HEK293 (cell line): ENCODE measurements at regions not wholly inside any gene's neighbourhood (a gene's known extent, or its start where the extent isn't known, plus 50 kb on each side); places are given as distances from the start of the nearest gene placed in this dataset.

Source experiments
- CTCF ChIA-PET: fragments of 350-600 bp; formaldehyde crosslinking; extraction: SDS; loops from one replicate; lab custom pipeline; 2021; ENCODE audit warnings: antibody characterized with exemption; lab: Yijun Ruan, JAX
- POLR2A ChIA-PET: fragments of 300-600 bp; formaldehyde crosslinking; extraction: SDS; loops from one replicate; lab custom pipeline; 2020; ENCODE audit warnings: antibody characterized with exemption, inconsistent platforms; lab: Yijun Ruan, JAX
- H3K27ac ChIP-seq: fragments of 200-500 bp; sonication (Bioruptor generic); 2 replicates; pipeline ENCODE4 v1.5.1; 2014; ENCODE audit warnings: low read depth, low read length, control low read depth, inconsistent platforms; ENCODE audit errors: extremely low read depth
- H3K36me3 ChIP-seq, 2 experiments: fragments of 200-500 bp in 1 of 2; sonication (Bioruptor generic) in 1 of 2; 1 replicate in 1 of 2; 2 replicates in 1 of 2; pipeline ENCODE4 v1.5.1; 2014 to 2017; ENCODE audit warnings: inconsistent platforms in 2 of 2, low read length in 2 of 2; ENCODE audit not compliant: control insufficient read depth in 2 of 2, insufficient read depth in 1 of 2
- H3K4me1 ChIP-seq: fragments of 200-500 bp; sonication (Bioruptor generic); 2 replicates; pipeline ENCODE4 v1.5.1; 2014; ENCODE audit warnings: mild to moderate bottlenecking, low read length, inconsistent platforms; ENCODE audit not compliant: control insufficient read depth, insufficient read depth
- H3K4me3 ChIP-seq: 2 replicates; pipeline ENCODE4 v1.5.1; 2011; ENCODE audit warnings: low read depth, mild to moderate bottlenecking, control low read depth, low read length, moderate library complexity
- H3K9me3 ChIP-seq: fragments of 200-500 bp; sonication (Bioruptor generic); 2 replicates; pipeline ENCODE4 v1.5.1; 2014; ENCODE audit warnings: low read depth, low read length, inconsistent platforms; ENCODE audit not compliant: control insufficient read depth, insufficient read depth
- BCL11A ChIP-seq: fragments of 450-650 bp; formaldehyde crosslinking; IDR thresholded peaks from 2 replicates; pipeline ENCODE4 v1.5.1; 2016; ENCODE audit warnings: low read depth, missing biosample characterization, missing genetic modification characterization
- CTCF ChIP-seq: fragments of 450-650 bp; formaldehyde crosslinking; IDR thresholded peaks from 2 replicates; pipeline ENCODE4 v1.5.1; 2016; ENCODE audit warnings: missing biosample characterization, missing genetic modification characterization
- HIC1 ChIP-seq: fragments of 450-650 bp; formaldehyde crosslinking; IDR thresholded peaks from 2 replicates; pipeline ENCODE4 v1.5.1; 2016; ENCODE audit warnings: missing biosample characterization, missing genetic modification characterization
- OSR2 ChIP-seq: fragments of 450-650 bp; formaldehyde crosslinking; IDR thresholded peaks from 2 replicates; pipeline ENCODE4 v1.5.1; 2016; ENCODE audit warnings: missing biosample characterization, missing genetic modification characterization
- SCRT1 ChIP-seq: fragments of 450-650 bp; formaldehyde crosslinking; IDR thresholded peaks from 2 replicates; pipeline ENCODE4 v1.5.1; 2016; ENCODE audit warnings: missing biosample characterization, missing genetic modification characterization, borderline replicate concordance
- TCF7L2 ChIP-seq: IDR thresholded peaks from 2 replicates; pipeline ENCODE4 v1.6.1; 2011; ENCODE audit warnings: low read depth, mild to moderate bottlenecking, inconsistent platforms, low read length, moderate library complexity, borderline replicate concordance
- ZBTB17 ChIP-seq: fragments of 450-650 bp; formaldehyde crosslinking; IDR thresholded peaks from 2 replicates; pipeline ENCODE4 v1.5.1; 2016; ENCODE audit warnings: missing biosample characterization, missing genetic modification characterization
- ZBTB20 ChIP-seq: fragments of 450-650 bp; formaldehyde crosslinking; IDR thresholded peaks from 2 replicates; pipeline ENCODE4 v1.5.1; 2016; ENCODE audit warnings: missing biosample characterization, missing genetic modification characterization
- ZBTB26 ChIP-seq: fragments of 450-650 bp; formaldehyde crosslinking; optimal IDR thresholded peaks from 2 replicates; pipeline ENCODE3; 2016; ENCODE audit warnings: missing biosample characterization, mild to moderate bottlenecking, missing genetic modification characterization
- ZBTB48 ChIP-seq: fragments of 450-650 bp; formaldehyde crosslinking; IDR thresholded peaks from 2 replicates; pipeline ENCODE4 v1.5.1; 2016; ENCODE audit warnings: missing biosample characterization, missing genetic modification characterization
- ZBTB49 ChIP-seq: fragments of 450-650 bp; formaldehyde crosslinking; IDR thresholded peaks from 2 replicates; pipeline ENCODE4 v1.5.1; 2016; ENCODE audit warnings: missing biosample characterization, missing genetic modification characterization, low read depth
- ZBTB7A ChIP-seq: fragments of 450-650 bp; formaldehyde crosslinking; IDR thresholded peaks from 2 replicates; pipeline ENCODE4 v1.5.1; 2016; ENCODE audit warnings: low read depth, missing biosample characterization, missing genetic modification characterization
- ZNF169 ChIP-seq: fragments of 450-650 bp; formaldehyde crosslinking; IDR thresholded peaks from 2 replicates; pipeline ENCODE4 v1.5.1; 2016; ENCODE audit warnings: missing biosample characterization, missing genetic modification characterization
- ZNF26 ChIP-seq: fragments of 450-650 bp; formaldehyde crosslinking; IDR thresholded peaks from 2 replicates; pipeline ENCODE4 v1.5.1; 2016; ENCODE audit warnings: missing biosample characterization, missing genetic modification characterization
- ZNF350 ChIP-seq: fragments of 450-650 bp; formaldehyde crosslinking; IDR thresholded peaks from 2 replicates; pipeline ENCODE4 v1.5.0; 2017; ENCODE audit warnings: missing biosample characterization, mild to moderate bottlenecking, missing genetic modification characterization
- ZNF433 ChIP-seq: fragments of 450-650 bp; formaldehyde crosslinking; IDR thresholded peaks from 2 replicates; pipeline ENCODE4 v1.5.1; 2016; ENCODE audit warnings: missing biosample characterization, missing genetic modification characterization, low read depth
- ZNF529 ChIP-seq: fragments of 450-650 bp; formaldehyde crosslinking; IDR thresholded peaks from 2 replicates; pipeline ENCODE4 v1.5.1; 2017; ENCODE audit warnings: missing genetic modification characterization, missing biosample characterization; ENCODE audit not compliant: insufficient replicate concordance
- ZNF530 ChIP-seq: fragments of 450-650 bp; formaldehyde crosslinking; IDR thresholded peaks from 2 replicates; pipeline ENCODE4 v1.5.1; 2016; ENCODE audit warnings: low read depth, missing biosample characterization, missing genetic modification characterization
- ZNF555 ChIP-seq: fragments of 450-650 bp; formaldehyde crosslinking; conservative IDR thresholded peaks from 2 replicates; pipeline ENCODE4 v1.5.1; 2017; ENCODE audit warnings: missing biosample characterization, mild to moderate bottlenecking, missing genetic modification characterization, inconsistent platforms
- ZNF654 ChIP-seq: fragments of 450-650 bp; formaldehyde crosslinking; IDR thresholded peaks from 2 replicates; pipeline ENCODE4 v1.5.1; 2016; ENCODE audit warnings: low read depth, missing biosample characterization, missing genetic modification characterization

GRCh38 chr13:110070046-110070445, 236.9 kb downstream of the COL4A1 start:
- Histone ChIP-seq H3K4me3 (no peak overlapping the region), H3K9me3 (no peaks in the 10 kb centered on the region), H3K4me1 (no peaks in the 10 kb centered on the region), H3K27ac (no peak overlapping the region), H3K36me3 (no peaks in the 10 kb centered on the region)
- TF ChIP-seq ZBTB26 (tag by site-specific recombination) (no peak), ZBTB20 (tag by site-specific recombination) (no peak), TCF7L2 (no peak), ZBTB48 (no peak), HIC1 (tag by site-specific recombination) (no peak), ZNF529 (tag by site-specific recombination) (no peak), ZNF654 (tag by site-specific recombination) (no peak), ZNF433 (tag by site-specific recombination) (no peak)
- ChIA-PET CTCF (no interaction called here), POLR2A (no interaction called here)

GRCh38 chr13:110068176-110068473, 238.8 kb downstream of the COL4A1 start:
- CTCF ChIA-PET, result no interaction called here
- H3K9me3 ChIP-seq, result no peaks in the 10 kb centered on the region

GRCh38 chr13:110067355-110068175, 239.4 kb downstream of the COL4A1 start:
- CTCF ChIA-PET, result interaction anchor here (0.6 to 0.7 kb wide), 2 partner anchors 166 to 323 kb away, joined by 3 read pairs; no protein-coding TSS in a partner anchor
- Histone ChIP-seq H3K4me3 (no peak overlapping the region), H3K36me3 (no peaks in the 10 kb centered on the region), H3K27ac (no peak overlapping the region), H3K9me3 (no peaks in the 10 kb centered on the region), H3K4me1 (no peaks in the 10 kb centered on the region)
- POLR2A ChIA-PET, result no interaction called here
- TF ChIP-seq ZNF555 (tag by site-specific recombination) (no peak), ZNF26 (tag by site-specific recombination) (no peak), ZBTB49 (no peak), ZNF350 (no peak), ZNF530 (tag by site-specific recombination) (no peak), ZBTB7A (tag by site-specific recombination) (no peak), ZBTB17 (tag by site-specific recombination) (no peak), OSR2 (tag by site-specific recombination) (no peak), SCRT1 (tag by site-specific recombination) (no peak), ZNF169 (no peak)

More at GRCh38 chr13:110068176-110068473, 238.8 kb downstream of the COL4A1 start:
- TF ChIP-seq BCL11A, result no peak
- TF ChIP-seq CTCF, result no peak
- Histone ChIP-seq H3K36me3 (no peaks in the 10 kb centered on the region), H3K27ac (no peak overlapping the region), H3K4me1 (no peaks in the 10 kb centered on the region), H3K4me3 (no peak overlapping the region)
- POLR2A ChIA-PET, result no interaction called here
